ENCODE measurements at regions not wholly inside any gene's neighbourhood (a gene's known extent, or its start where the extent isn't known, plus 50 kb on each side); places are given as distances from the start of the nearest gene placed in this dataset.

GRCh38 chr17:68660302-68660701, 59.1 kb upstream of the FAM20A start:
- TF ChIP-seq TEAD4 (IDR thresholded peaks at IDR 0.05) (no peak), USF1 (IDR thresholded peaks at IDR 0.05) (no peak), MAX (IDR thresholded peaks at IDR 0.05) (no peak), EGR1 (IDR thresholded peaks at IDR 0.05) (no peak), REST (IDR thresholded peaks at IDR 0.05; ENCODE audit: low read depth) (no peak), FOXM1 (IDR thresholded peaks at IDR 0.05; ENCODE audit: borderline replicate concordance, low read depth) (no peak), ZBTB7A (IDR thresholded peaks at IDR 0.05; ENCODE audit: low read depth) (no peak)

Measured in Ishikawa (cell line).